ENCODE measurements at regions not wholly inside any gene's neighbourhood (a gene's known extent, or its start where the extent isn't known, plus 50 kb on each side); places are given as distances from the start of the nearest gene placed in this dataset.
"Not testable (repeated sequence)": the region's sequence is repeated elsewhere in the genome, so short reads cannot be mapped to it uniquely, and the experiment has no call there.

GRCh38 chrX:152537373-152537772, 86.3 kb upstream of the GABRA3 start:
- Histone ChIP-seq H3K4me3 (ENCODE audit: low read depth, low read length, poor library complexity, severe bottlenecking) (no peak overlapping the region), H3K4me1 (ENCODE audit: insufficient read depth, low read length, poor library complexity, severe bottlenecking) (no peaks in the 10 kb centered on the region), H3K9me3 (ENCODE audit: low read depth, low read length, poor library complexity, severe bottlenecking) (no peaks in the 10 kb centered on the region), H3K36me3 (ENCODE audit: insufficient read depth, low read length, poor library complexity, severe bottlenecking) (no peaks in the 10 kb centered on the region), H3K27ac (ENCODE audit: low read depth, low read length, poor library complexity, severe bottlenecking) (no peak overlapping the region), H3K27me3 (replicated peaks; ENCODE audit: insufficient read depth, low read depth, low read length, poor library complexity) (no peaks in the 10 kb centered on the region)
- DNase-seq (ENCODE audit: low spot score), result peak; percentile 19
- TF ChIP-seq EZH2 (IDR thresholded peaks at IDR 0.05; ENCODE audit: borderline replicate concordance, low read depth, low read length, poor library complexity, severe bottlenecking) (no peak), CTCF (conservative IDR thresholded peaks at IDR 0.05; ENCODE audit: low read depth, low read length) (no peak)
- intact Hi-C loops (cut with micrococcal nuclease; ENCODE audit: unreplicated experiment), result no loop called here
- CTCF ChIA-PET, result no interaction called here
- POLR2A ChIA-PET (ENCODE audit: low non-redundant PET), result no interaction called here
- BruUV-seq (replicated peaks), result no TSS peak

- Histone ChIP-seq H3K4me3 (ENCODE audit: low read depth, low read length, poor library complexity, severe bottlenecking) (no peak overlapping the region), H3K36me3 (ENCODE audit: insufficient read depth, low read length, poor library complexity, severe bottlenecking) (no peaks in the 10 kb centered on the region), H3K27me3 (replicated peaks; ENCODE audit: insufficient read depth, low read depth, low read length, poor library complexity) (no peaks in the 10 kb centered on the region), H3K4me1 (ENCODE audit: insufficient read depth, low read length, poor library complexity, severe bottlenecking) (no peaks in the 10 kb centered on the region), H3K9me3 (ENCODE audit: low read depth, low read length, poor library complexity, severe bottlenecking) (no peaks in the 10 kb centered on the region), H3K27ac (ENCODE audit: low read depth, low read length, poor library complexity, severe bottlenecking) (no peak overlapping the region)
- TF ChIP-seq CTCF (conservative IDR thresholded peaks at IDR 0.05; ENCODE audit: low read depth, low read length) (no peak), EZH2 (IDR thresholded peaks at IDR 0.05; ENCODE audit: borderline replicate concordance, low read depth, low read length, poor library complexity, severe bottlenecking) (no peak)
- BruUV-seq (replicated peaks), result no TSS peak
- intact Hi-C loops (cut with micrococcal nuclease; ENCODE audit: unreplicated experiment), result no loop called here
- ChIA-PET POLR2A (ENCODE audit: low non-redundant PET) (no interaction called here), CTCF (no interaction called here)
- DNase-seq (ENCODE audit: low spot score), result no peak
Measured at GRCh38 chrX:152573866-152574265, 63.8 kb upstream of the GABRQ start.

GRCh38 chrX:152575331-152575730, 62.4 kb upstream of the GABRQ start:
- no peak for DNase-seq (ENCODE audit: low spot score)
- H3K36me3 ChIP-seq (ENCODE audit: insufficient read depth, low read length, poor library complexity, severe bottlenecking), result no peaks in the 10 kb centered on the region
- no peaks in the 10 kb centered on the region for H3K27me3 ChIP-seq (replicated peaks; ENCODE audit: insufficient read depth, low read depth, low read length, poor library complexity)
- intact Hi-C loops (cut with micrococcal nuclease; ENCODE audit: unreplicated experiment), result no loop called here
- TF ChIP-seq CTCF (conservative IDR thresholded peaks at IDR 0.05; ENCODE audit: low read depth, low read length), result no peak
- ChIA-PET CTCF (no interaction called here), POLR2A (ENCODE audit: low non-redundant PET) (no interaction called here)
- H3K9me3 ChIP-seq (ENCODE audit: low read depth, low read length, poor library complexity, severe bottlenecking), result no peaks in the 10 kb centered on the region
- no peak overlapping the region for H3K4me3 ChIP-seq (ENCODE audit: low read depth, low read length, poor library complexity, severe bottlenecking)
- H3K4me1 ChIP-seq (ENCODE audit: insufficient read depth, low read length, poor library complexity, severe bottlenecking), result no peaks in the 10 kb centered on the region
- BruUV-seq (replicated peaks), result no TSS peak
- no peak overlapping the region for H3K27ac ChIP-seq (ENCODE audit: low read depth, low read length, poor library complexity, severe bottlenecking)

- H3K27ac ChIP-seq (ENCODE audit: low read depth, low read length, poor library complexity, severe bottlenecking); H3K4me3 ChIP-seq (ENCODE audit: low read depth, low read length, poor library complexity, severe bottlenecking); POLR2A ChIA-PET (ENCODE audit: low non-redundant PET); DNase-seq (ENCODE audit: low spot score); H3K27me3 ChIP-seq (replicated peaks; ENCODE audit: insufficient read depth, low read depth, low read length, poor library complexity); H3K4me1 ChIP-seq (ENCODE audit: insufficient read depth, low read length, poor library complexity, severe bottlenecking); CTCF ChIA-PET; intact Hi-C loops (cut with micrococcal nuclease; ENCODE audit: unreplicated experiment); H3K36me3 ChIP-seq (ENCODE audit: insufficient read depth, low read length, poor library complexity, severe bottlenecking); H3K9me3 ChIP-seq (ENCODE audit: low read depth, low read length, poor library complexity, severe bottlenecking); BruUV-seq (replicated peaks): not testable (repeated sequence)
Measured at GRCh38 chrX:152587523-152587922, 50.2 kb upstream of the GABRQ start.
